HG03432 (cell line): ENCODE measurements at regions not wholly inside any gene's neighbourhood (a gene's known extent, or its start where the extent isn't known, plus 50 kb on each side); places are given as distances from the start of the nearest gene placed in this dataset.
"Not testable (repeated sequence)": the region's sequence is repeated elsewhere in the genome, so short reads cannot be mapped to it uniquely, and the experiment has no call there.

ENCODE experiments used
- ATAC-seq: cut with Tn5 transposase; IDR thresholded peaks from one replicate; pipeline ENCODE4 v1.9.1; 2021; ENCODE audit warnings: mild to moderate bottlenecking, moderate library complexity; ENCODE audit not compliant: unreplicated experiment

DNA sequence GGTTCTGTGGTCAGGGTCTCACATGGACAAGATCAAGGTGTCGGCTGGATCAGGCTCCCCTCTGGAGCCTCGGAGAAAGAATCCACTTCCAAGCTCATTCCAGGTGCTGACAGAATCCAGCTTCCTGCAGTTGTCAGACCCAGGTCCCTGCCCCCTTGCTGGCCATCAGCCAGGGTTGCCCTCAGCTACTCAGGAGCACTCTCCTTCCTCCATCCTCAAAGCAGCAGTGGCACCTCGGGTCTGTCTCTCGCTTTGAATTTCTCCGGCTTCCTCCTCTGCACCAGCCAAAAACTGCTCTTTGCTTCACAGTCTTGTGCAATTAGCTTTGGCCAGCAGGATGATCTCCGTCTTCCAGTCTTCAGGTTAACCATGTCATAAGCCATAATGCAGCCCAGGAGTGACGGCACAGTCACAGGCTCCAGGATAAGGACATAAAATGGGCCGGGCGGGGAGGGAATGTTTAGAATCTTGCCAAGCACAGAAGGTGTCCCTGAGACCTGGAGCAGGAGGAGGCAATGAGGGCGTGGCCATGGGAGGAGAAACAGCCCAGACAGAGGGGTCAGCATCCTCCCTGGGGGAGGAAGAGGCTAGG lies 79.4 kb upstream of the SLC25A33 start:
- ATAC-seq, result no peak

DNA sequence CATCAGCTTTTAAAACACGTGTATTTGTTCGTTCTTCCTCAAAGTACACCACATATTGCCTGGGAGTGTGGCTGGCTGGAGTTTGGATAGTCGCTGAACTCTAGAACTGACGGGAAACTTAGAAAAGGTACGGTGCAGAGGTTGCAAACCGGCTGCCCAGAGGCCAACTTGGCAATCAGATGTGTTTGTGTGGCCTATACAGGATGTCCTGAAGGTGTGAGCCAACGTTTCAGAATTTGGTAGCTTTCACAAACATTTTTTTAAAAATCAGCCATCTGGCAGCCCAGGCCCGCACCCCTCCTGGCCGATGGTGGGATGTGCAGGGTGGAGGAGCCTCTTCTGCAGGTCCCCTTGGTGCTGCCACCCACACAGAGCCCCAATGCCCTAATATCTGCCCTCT lies 73.6 kb upstream of the SLC25A33 start:
- ATAC-seq, result no peak

DNA sequence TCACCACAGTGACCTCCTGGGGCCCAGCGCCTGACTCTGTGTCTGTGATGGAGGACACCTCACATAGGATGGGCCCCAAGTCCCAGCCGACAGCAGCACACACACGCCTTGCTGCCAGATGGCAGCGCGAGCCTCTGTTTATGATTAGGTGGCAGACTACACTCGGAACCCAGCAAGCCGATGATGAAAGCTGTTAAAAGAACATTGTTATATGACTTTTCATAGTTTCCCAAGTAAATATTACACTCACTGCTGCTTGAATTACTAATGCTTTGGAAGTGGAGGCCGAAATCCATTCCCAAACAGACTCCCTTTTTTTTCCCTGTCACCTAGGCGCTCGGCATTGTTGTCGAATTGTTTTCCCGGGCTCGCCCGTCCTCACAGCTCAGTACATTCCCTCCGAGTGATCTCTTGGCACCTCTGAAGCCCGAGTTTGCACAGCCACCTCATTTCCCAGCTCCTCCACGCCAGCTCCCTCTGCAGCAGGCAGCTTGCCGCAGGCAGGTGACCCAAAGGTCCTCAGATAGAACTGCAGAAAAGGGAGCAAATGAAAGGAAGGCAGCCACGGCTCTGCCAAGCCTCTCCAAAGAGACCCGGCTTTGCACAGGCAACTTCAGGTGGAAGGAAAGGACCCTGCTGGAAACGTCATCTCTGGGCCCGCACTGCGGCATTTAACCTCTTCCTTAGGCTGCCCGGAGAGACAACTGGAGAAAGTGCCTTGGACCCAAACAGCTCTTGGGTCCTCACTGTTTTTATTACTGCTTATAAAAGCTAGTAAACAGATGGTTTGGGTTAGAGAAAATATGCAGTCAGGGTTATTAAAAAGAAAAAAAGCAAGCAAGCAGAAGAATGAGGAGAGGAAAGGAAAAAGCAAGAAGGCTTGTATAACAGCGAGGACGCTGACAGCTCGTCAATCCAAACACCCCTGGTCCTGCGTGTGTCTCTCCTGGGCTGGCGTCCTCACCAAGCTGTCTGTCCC lies 72.2 kb upstream of the SLC25A33 start:
- ATAC-seq, result no peak

DNA sequence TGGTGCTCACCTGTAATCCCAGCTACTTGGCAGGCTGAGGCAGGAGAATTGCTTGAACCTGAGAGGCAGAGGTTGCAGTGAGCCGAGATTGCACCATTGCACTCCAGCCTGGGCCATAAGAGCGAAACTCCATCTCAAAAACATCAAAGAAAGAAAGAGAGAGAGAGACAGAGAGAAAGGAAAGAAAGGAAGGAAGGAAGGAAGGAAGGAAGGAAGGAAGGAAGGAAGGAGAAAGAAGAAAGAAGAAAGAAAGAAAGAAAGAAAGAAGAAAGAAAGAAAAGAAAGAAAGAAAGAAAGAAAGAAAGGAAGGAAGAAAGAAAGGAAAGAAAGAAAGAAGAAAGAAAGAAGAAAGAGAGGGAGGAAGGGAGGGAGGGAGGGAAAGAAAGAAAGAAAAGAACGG lies 69.4 kb upstream of the SLC25A33 start:
- not testable (repeated sequence) for ATAC-seq

DNA sequence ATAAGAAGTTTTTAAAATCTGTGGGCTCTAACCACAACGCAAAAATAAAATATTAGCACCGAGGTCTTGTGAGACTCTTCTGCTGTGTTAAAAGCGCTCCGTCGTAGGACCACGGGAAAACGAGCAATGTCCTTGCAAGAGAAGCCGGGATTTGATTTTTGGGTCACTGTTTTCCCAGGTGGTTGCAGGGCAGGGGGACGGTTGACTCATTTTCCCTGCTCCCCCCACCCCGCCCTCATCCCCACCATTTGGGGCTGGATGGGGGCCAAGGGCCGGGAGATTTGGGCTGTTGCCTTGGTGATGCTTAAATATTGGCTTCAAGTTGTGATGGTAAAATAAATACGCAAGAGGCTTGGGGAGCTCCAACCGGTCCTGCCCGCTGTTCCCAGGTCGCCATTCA lies 67.6 kb upstream of the SLC25A33 start:
- no peak for ATAC-seq

DNA sequence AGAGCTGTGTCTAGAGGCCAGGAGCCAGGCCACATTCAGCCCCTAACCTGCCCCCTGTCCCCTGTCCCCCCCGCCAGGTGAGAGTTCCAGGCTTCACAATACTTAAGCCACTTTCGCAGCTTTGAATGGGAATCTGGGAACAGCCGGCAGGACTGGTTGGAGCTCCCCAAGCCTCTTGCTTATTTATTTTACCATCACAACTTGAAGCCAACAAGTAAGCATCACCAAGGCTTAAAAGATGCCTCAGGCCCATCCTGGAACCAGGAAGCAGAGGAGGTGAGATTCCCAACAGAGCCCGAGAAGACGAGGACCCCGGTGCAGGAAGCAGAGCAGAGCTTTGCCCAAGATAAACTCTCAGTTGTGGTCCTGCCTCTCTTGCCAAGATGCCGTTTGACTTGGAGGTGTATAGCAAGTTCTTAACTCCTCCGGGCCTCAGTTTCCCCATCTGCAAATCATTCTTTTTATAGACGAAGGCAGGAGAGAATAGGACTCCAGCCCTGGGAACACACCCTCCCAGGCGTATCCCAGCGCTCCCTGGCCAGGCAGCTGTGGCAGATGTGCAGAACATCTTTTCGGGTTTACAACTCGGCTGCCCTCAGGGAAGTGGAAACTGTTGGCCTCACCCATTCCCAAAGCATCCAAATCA lies 66.8 kb upstream of the SLC25A33 start:
- no peak for ATAC-seq

DNA sequence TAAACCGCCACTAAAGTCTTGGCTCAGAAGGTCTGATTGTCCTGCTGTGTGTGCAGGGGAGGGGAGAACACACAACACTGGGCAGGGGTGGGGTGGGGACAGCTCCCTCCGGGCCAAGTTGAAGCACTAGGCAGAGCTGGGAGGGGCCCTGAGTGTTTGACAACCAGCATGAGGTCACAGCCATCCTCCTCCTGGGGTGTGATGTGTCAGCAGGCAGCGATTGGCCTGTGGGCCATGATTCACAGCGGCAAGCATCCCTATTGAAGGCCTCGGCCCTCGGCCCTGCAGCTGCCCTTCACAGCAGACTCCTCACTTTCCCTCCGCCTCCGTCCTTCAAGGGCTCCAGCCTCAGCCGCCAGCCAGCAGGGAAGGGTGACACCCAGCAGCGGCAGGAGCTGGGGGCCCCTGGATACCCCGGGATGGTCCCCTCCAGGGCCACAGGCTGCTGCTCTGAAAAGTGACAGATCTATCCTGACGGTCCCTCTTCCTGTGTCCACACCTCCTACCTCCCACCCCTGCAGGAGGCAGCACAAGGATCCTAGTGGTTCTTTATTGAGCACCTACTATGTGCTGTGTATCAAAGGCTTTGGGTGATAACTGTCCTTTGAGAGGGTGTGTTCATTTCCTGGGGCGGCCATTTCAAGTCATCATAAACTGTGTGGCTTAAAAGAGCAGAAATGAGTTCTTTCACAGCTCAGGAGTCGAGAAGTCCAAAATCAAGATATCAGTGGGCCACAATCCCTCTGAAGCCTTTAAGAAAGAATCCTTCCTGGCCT lies 66.0 kb upstream of the SLC25A33 start:
- ATAC-seq, result no peak

DNA sequence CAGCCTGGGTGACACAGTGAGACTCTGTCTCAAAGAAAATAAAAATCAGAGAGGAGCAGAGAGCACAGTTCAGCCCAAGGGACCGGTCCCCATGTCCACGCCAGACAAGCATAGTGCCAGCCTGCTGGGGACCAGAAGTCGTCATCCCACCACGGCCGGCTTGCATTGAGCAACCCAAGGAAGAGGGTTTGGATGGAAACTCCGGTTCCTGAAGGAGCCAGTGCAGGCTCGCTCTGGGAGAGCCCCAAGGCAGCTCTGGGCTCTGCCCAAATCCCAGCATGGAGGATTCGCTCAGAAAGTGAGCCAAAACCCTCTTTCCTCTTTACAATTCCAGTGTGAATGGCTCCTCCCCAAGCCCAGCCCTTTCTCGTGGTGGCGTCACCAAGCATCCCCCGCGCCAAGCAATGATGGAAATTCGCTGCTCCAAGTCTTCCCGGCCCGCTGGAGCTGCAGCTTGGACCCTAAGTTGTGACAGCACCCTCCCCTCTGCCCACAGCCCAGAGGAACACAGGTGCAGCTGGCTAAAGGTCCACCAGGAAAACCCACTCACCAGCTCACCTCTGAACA lies 64.1 kb upstream of the SLC25A33 start:
- ATAC-seq, result no peak

DNA sequence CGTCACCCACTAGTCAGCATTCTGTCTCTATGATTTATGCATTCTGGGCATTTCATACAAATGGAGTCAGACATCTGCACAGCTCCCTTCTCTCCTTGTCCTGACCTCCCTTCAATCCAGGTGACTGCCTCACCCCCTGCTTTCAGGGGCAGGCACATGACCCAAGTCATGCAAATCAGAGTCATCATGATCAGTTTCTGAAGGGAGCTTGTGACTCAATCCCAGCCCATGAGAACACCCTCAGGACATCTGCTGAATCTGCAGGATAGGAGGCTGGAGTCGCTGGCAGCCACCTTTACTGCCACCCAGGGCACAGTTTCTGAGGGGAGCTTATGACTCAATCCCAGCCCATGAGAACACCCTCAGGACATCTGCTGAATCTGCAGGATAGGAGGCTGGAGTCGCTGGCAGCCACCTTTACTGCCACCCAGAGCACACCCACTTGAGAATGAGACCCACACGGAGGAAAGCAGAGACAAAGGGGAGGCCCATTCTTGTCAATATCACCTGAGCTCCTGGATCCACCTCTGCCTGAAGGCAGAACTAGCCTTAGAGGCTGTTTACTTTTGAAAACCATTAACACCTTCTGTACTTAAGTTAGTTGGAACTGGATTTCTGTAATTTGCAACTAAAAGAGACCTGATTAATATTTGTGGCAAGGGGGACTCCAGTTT lies 62.3 kb upstream of the SLC25A33 start:
- no peak for ATAC-seq

DNA sequence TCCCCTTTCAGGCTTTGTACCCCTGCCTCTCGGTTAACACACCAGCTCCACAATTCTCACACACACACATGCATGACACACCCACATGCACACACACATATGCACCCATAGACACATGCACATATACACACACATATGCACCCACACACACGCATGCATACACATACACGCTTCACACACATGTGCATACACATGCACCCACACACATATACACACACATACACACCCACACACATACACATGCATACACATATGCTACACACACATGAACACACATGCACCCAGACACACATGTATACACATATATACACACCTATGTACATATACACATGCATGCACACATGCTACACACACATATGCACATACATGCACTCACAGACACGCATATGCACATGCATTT lies 61.7 kb upstream of the SLC25A33 start:
- no peak for ATAC-seq

DNA sequence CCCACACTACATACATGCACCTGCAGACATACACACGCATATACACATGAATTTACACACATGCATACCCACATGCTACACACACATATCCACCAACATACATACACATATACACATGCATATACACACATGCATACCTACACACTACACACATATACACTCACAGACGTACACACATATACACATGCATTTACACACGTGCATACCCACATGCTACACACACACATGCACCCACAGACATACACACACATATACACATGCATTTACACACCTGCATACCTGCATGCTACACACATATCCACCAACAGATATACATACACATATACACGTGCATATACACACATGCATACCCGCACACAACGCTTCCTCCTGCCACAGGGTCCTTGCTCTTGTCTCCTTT lies 61.2 kb upstream of the SLC25A33 start:
- ATAC-seq, result no peak

DNA sequence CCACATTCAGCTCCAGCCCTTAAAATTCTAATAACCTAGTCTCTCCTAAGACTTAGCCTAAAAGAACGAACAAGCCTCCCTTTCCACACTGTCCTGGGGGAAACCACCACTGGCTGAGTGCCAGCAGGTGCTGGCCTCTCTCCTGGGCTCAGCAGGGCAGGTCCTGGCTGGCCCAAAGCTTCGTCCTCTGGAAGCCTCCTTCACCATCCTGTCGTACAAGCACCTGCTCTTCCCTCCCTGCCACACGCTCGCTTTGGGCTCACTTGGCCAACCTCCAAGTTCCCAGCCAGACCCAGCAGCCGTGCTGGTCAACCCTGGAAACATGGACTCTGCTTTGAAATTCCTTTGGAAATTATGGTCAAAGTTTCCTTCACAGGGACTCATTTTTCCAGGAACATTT lies 58.2 kb upstream of the SLC25A33 start:
- ATAC-seq, result no peak

DNA sequence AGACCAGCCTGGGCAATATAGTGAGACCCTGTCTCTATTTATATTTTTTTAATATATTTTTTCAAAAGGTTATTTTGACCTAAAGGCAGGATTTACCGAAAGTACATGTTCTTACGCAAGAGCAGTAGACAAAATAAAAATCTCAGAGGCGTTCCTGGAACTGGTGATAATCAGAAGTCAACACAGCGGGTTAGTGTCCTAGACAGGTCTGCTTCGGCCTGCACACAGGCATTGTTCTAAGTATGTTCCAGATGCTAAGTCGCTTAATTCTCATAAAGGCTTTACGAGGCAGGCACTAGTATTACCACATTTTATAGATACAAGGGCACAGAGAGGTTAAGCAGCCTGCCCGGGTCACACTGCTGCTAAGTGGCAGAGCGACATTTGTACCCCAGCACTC lies 56.9 kb upstream of the SLC25A33 start:
- ATAC-seq, result no peak

DNA sequence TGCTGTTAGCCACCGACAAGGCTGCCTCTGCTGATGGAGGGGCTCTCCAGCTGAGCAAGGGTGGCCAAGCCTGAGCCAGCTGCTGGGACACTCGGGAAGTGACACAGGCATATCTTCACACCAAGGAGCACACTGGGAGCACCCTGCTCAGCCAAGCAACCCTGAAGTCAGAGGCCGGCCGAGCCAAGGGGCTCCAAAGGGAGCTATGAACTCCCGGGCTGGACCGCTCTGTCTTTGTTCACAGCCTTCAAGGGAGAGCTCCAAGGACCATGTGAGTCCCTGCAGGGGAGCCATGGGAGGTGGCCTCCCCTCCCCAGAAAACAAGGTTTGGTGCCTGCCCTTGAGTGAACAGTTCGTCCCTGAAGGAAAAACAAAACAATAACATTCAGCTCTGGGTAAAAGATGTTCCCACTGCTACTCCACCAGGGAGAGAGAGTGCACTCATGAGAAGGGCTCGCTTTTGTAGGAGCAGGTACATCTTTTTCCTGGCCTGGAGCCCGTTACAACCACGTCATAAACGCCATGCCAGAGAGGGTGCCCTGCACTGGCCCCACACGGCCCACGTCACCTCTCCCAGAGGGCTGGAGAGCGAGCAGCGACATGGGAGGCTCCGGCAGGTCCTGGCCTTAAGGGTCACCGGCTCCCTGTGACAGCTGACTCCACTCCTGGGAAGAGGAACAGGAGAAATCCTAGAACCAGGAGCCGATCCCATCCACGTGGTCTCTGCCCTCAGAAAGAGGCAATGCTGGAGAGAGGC lies 56.3 kb upstream of the SLC25A33 start:
- no peak for ATAC-seq

DNA sequence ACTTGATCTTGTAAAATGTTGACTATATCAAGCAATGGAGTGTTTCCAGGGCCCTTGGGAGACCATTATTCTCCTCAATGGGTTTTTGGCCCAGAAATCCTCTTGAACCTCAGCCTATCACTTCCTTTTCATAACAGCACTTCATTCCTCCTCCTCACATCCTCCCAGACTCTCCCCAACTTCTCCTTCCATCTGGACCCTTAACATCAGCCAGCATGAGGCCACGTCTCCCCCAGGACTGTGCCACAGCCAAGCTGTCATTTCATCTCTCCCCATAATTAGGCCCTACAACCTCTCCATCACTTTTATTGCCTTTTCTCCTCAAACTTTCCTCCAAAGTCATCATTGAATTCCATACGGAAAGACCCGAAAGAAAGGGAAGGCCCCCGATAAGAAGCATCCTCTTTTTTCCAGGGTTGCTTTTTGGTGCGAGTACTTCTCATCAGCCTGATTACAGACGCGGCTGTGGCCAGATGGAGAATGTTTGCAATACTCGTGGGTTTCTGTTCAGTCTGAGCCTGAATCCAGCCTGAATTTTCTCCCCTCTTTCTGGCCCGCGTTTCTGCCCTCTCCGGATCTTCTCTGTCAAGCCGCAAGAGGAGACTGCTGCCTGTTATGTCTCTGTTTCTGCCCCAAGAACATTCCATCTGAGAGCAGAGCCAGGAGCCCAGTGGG lies 52.7 kb upstream of the SLC25A33 start:
- no peak for ATAC-seq
